ENCODE measurements at regions not wholly inside any gene's neighbourhood (a gene's known extent, or its start where the extent isn't known, plus 50 kb on each side); places are given as distances from the start of the nearest gene placed in this dataset.

DNA sequence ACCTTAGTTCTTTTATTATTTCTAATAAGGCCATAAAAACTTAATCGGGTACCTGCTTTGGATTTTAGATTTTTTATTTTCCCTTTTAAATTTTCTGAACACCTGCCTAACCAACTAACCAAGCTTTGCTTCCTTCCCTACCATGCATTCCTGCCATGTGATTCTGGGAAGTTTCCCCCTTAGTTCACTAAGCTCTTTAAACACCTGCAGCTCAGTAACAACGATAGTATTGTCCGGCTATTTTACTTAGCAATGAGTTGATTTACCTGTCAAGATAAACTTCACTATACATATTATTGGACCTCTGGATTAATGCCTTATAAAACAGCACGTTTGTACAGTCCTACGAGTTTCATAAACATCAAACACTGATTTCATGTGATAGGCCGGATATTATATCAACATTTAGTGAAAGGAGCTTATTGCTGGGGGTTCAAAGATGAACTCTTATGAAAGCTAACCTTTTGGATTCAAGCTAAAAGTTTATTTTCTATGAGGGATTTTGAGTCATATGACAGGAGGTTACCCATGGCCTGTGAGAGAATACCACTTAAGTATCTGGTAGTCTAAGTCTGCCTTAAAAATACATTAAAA is 81.0 kb upstream of the STARD13 start:
- Histone ChIP-seq H3K27me3 (replicated peaks; ENCODE audit: control insufficient read depth, insufficient read depth, low read length) (no peaks in the 10 kb centered on the region), H3K36me3 (ENCODE audit: control insufficient read depth, insufficient read depth, low read length) (no peaks in the 10 kb centered on the region), H3K4me3 (replicated peaks; ENCODE audit: low read depth, low read length) (no peak overlapping the region)
- no peak for DNase-seq (ENCODE audit: extremely low read depth, insufficient read length)
- TF ChIP-seq, protein P1, sequence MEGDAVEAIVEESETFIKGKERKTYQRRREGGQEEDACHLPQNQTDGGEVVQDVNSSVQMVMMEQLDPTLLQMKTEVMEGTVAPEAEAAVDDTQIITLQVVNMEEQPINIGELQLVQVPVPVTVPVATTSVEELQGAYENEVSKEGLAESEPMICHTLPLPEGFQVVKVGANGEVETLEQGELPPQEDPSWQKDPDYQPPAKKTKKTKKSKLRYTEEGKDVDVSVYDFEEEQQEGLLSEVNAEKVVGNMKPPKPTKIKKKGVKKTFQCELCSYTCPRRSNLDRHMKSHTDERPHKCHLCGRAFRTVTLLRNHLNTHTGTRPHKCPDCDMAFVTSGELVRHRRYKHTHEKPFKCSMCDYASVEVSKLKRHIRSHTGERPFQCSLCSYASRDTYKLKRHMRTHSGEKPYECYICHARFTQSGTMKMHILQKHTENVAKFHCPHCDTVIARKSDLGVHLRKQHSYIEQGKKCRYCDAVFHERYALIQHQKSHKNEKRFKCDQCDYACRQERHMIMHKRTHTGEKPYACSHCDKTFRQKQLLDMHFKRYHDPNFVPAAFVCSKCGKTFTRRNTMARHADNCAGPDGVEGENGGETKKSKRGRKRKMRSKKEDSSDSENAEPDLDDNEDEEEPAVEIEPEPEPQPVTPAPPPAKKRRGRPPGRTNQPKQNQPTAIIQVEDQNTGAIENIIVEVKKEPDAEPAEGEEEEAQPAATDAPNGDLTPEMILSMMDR (IDR thresholded peaks at IDR 0.05; ENCODE audit: insufficient read depth, low read length, poor library complexity, severe bottlenecking): no peak

DNA sequence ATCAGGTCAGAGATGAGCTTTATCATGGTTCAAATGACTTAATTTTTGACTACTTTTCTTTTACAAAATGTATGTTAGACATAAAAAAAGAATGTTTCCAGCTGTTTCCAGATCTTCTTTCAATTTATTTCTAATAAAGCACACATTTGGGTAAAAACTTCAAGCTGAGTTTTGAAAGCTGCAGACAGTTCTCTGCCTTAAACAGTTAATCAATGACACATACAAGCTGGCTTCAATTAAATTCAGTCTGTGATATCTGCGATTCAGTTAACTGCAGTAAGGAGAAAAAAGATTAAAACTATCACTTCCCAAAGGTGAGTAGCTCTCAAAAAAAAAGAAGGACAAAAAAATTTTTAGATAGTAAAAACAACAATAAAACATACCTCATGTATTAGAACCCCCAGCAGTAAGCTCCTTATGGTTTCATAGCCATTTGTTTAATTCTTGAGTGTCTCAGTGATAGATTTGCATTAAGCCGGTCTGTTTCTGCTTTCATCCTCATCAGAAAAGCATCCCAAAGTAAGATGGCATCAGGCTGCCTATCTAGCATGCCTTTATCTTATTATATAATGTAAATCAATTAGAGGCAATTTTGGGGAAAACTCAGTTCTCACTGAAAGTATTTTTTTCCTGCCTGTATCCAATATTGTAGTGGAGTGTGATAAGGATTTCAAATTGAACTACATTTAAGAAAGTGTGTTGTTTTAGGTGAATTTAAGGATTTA is 81.8 kb upstream of the STARD13 start:
- TF ChIP-seq, protein P1 (IDR thresholded peaks at IDR 0.05; ENCODE audit: insufficient read depth, low read length, poor library complexity, severe bottlenecking): no peak
- Histone ChIP-seq H3K4me3 (replicated peaks; ENCODE audit: low read depth, low read length) (no peak overlapping the region), H3K36me3 (ENCODE audit: control insufficient read depth, insufficient read depth, low read length) (no peaks in the 10 kb centered on the region), H3K27me3 (replicated peaks; ENCODE audit: control insufficient read depth, insufficient read depth, low read length) (no peaks in the 10 kb centered on the region)
- DNase-seq (ENCODE audit: extremely low read depth, insufficient read length): no peak

DNA sequence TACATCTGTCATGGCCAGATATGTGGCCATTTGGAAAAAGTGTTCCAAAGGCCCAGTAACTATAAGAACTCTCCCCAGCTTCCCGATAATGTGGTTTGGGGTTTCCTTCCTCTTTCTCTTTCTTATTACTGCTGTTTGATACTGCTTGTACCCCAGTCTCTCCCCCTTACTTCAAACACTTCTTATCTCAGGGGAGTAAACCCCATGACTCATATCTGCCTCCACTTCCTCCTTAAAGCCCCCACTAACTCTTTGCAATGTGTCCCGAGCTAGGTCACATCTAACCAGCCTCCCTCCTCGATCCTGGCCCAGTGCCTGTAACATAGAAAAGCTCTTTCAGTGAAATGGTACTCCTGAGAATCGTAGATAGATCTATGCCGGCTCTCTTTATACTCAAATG is 82.4 kb upstream of the STARD13 start:
- Histone ChIP-seq H3K4me3 (replicated peaks; ENCODE audit: low read depth, low read length) (no peak overlapping the region), H3K36me3 (ENCODE audit: control insufficient read depth, insufficient read depth, low read length) (no peaks in the 10 kb centered on the region), H3K27me3 (replicated peaks; ENCODE audit: control insufficient read depth, insufficient read depth, low read length) (no peaks in the 10 kb centered on the region)
- DNase-seq (ENCODE audit: extremely low read depth, insufficient read length): no peak
- TF ChIP-seq, protein P1 (IDR thresholded peaks at IDR 0.05; ENCODE audit: insufficient read depth, low read length, poor library complexity, severe bottlenecking): no peak

DNA sequence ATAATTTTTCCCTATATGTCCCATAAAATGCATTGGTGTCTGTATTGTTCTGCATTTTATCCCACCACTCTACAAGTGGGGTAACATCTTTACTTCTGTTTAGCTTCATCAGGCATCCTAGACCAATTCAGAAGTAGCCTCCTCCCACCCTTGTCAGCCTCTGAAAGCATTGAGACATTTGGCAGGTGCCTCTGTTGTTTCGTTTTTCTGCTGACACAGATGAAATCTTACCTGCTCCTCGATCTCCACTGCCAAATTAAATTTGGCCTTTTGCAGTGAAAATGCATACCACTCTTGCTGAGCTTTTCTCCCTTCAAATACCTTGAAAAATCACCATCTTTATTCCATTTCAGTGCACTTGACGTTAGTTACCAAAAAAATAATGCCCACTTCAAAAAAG is 83.5 kb upstream of the STARD13 start:
- Histone ChIP-seq H3K36me3 (ENCODE audit: control insufficient read depth, insufficient read depth, low read length) (no peaks in the 10 kb centered on the region), H3K4me3 (replicated peaks; ENCODE audit: low read depth, low read length) (no peak overlapping the region), H3K27me3 (replicated peaks; ENCODE audit: control insufficient read depth, insufficient read depth, low read length) (no peaks in the 10 kb centered on the region)
- TF ChIP-seq, protein P1 (IDR thresholded peaks at IDR 0.05; ENCODE audit: insufficient read depth, low read length, poor library complexity, severe bottlenecking): no peak
- DNase-seq (ENCODE audit: extremely low read depth, insufficient read length): no peak

DNA sequence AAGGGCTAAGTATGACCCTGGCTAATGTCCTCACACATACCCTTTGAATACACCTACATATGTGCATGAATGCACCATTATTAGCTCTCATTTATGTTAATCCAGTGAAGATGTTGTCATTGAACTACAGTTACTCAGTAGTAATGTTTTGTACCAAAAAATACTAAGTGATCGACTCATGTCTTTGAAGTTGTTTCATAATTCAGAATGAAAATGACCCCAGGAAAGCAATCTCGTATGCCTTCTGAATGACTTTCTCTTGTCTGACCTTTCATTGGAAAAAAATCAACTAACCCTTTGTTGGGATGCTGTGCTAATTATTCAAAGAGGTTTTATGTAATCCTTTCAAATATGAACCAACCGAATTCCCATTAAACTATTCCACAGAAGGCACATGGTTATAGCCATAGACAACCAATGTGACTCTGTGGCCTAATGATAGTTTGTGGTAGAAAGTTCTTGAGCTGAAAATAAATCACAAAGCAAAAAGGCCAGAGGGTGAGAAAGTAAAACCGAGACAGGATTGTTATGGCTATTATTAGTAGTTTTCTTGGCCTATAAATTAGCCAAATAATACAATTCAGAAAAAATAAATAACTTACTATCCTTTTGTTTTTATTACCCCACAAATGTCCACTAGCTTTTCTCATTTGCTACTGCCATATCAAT is 86.8 kb upstream of the STARD13 start:
- Histone ChIP-seq H3K4me3 (replicated peaks; ENCODE audit: low read depth, low read length) (no peak overlapping the region), H3K27me3 (replicated peaks; ENCODE audit: control insufficient read depth, insufficient read depth, low read length) (no peaks in the 10 kb centered on the region), H3K36me3 (ENCODE audit: control insufficient read depth, insufficient read depth, low read length) (no peaks in the 10 kb centered on the region)
- TF ChIP-seq, protein P1 (IDR thresholded peaks at IDR 0.05; ENCODE audit: insufficient read depth, low read length, poor library complexity, severe bottlenecking): no peak
- DNase-seq (ENCODE audit: extremely low read depth, insufficient read length): no peak

Data from GM06990 (cell line).